ENCODE measurements at regions not wholly inside any gene's neighbourhood (a gene's known extent, or its start where the extent isn't known, plus 50 kb on each side); places are given as distances from the start of the nearest gene placed in this dataset.
"Not testable (repeated sequence)": the region's sequence is repeated elsewhere in the genome, so short reads cannot be mapped to it uniquely, and the experiment has no call there.

- DNase-seq (ENCODE audit: low read depth in 2 of 2): no peak
Measured at GRCh38 chr4:19224820-19225219, 1026.9 kb upstream of the SLIT2 start.

DNA sequence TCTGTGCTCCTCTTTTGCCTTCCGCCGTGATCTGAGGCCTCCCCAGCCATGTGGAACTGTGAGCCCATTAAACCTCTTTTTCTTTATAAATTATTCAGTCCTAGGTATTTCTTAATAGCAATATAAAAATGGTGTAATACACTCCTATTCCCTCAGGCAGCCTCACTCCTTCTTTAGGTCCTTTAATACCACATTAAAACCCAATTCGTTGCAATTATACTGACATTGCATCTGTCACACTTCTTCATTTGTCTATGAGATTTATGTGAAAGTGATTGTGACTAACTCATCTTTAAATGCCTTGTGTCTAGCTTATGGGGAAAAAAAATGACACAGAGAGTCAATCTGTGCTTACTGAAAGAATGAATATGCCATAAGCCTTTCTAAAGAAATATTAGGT lies 1035.2 kb upstream of the SLIT2 start:
- DNase-seq (ENCODE audit: low read depth in 2 of 2): no peak

GRCh38 chr4:19214591-19215186 lies 1037.0 kb upstream of the SLIT2 start:
- DNase-seq (ENCODE audit: low read depth in 2 of 2): no peak

DNA sequence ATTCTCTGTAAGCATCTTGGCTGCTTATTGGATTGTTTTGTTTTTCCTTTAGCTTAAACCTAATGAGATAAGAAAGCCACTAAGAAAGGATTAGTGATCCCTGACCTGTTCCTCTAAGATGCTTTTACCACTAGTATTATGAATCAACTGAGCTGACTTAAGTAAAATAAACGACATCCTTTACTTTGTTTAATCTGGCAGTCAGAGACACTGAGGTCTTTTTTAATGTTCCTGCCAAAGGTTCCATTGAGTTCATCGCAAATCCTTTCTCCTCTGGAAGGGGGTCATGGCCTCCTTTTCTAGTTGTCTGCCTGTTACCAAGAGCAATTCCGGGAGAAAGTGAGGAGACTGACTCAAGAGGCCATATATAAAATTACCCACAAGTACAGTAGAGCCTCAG lies 1038.3 kb upstream of the SLIT2 start:
- DNase-seq (ENCODE audit: low read depth in 2 of 2): no peak

DNA sequence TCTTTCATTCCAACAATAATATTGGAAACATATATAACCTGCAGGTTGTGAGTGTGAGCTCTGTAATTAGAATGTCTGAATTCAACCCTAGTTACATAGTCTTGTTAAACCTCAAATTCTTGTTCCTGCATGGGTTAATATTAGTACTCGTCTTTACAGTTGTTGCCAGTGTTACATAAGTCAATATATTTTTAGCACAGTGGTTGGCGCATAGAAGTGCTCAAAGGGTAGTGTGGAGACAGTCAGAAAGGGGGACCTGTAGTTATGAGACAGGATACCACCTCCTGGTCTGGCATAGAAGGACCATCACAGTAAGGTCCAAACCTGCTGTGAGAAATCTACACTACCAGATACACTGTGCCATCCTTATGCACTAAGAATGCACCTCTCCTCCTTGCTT lies 1045.9 kb upstream of the SLIT2 start:
- DNase-seq (ENCODE audit: low read depth in 2 of 2): no peak

- not testable (repeated sequence) for DNase-seq (ENCODE audit: low read depth in 2 of 2)
Measured at GRCh38 chr4:19197838-19198237, 1053.9 kb upstream of the SLIT2 start.

DNA sequence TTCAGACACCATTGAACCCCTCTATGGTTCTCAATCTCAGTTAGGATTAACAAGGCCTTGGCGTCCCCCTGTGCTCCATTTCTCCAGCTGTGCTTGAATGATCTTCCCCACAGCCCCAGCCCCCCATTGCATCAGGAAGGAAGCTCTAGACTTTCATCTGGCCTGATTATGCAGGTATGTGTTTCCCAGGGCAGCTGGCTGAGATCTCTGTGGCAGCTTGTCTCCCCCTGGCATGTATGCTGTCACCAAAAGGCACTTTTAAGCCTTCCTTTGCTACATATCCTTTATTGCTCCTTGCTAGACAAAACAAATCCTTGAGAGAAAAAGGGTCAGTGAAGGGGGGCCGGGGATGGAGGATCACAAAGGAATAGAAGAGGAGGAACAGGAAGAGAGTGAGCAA lies 1056.0 kb upstream of the SLIT2 start:
- DNase-seq (ENCODE audit: low read depth in 2 of 2): no peak

GRCh38 chr4:19194672-19195071 lies 1057.0 kb upstream of the SLIT2 start:
- DNase-seq (ENCODE audit: low read depth in 2 of 2): no peak

GRCh38 chr4:19193274-19193981 lies 1058.3 kb upstream of the SLIT2 start:
- DNase-seq (ENCODE audit: low read depth in 2 of 2): no peak

DNA sequence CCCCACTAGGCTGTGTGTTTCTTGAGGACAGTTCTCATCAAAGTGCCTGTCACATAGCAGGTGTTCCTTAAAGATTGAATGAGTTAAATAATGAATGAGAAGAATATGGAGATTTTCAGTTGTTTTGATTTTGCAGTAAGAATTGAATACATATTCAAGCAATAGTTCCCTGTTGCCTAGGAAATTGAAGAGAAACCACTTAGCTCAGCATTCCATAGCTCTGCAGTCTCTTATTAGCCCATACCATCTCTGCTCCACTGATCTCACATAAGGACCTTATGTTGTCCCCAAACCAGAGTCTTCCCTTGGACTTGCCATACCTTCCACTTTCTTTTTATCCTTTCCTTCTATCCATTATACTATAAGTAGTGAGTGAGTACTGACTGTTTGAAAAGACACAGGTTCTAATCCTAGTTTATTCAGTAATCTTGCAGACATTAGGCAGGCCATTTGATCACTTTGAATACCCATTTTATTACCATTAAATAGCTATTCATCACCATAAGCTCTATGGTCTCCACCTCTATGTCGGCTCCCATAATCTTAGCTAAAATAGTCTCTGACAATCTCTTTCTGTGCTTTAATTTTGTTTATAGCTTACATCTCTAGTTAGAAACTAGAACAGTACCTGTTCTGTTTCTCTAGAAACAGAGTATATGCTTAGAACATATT lies 1059.6 kb upstream of the SLIT2 start:
- no peak for DNase-seq (ENCODE audit: low read depth in 2 of 2)

GRCh38 chr4:19187691-19188090 lies 1064.0 kb upstream of the SLIT2 start:
- DNase-seq (ENCODE audit: low read depth in 2 of 2): no peak

GRCh38 chr4:19187096-19187495 lies 1064.6 kb upstream of the SLIT2 start:
- no peak for DNase-seq (ENCODE audit: low read depth in 2 of 2)

DNA sequence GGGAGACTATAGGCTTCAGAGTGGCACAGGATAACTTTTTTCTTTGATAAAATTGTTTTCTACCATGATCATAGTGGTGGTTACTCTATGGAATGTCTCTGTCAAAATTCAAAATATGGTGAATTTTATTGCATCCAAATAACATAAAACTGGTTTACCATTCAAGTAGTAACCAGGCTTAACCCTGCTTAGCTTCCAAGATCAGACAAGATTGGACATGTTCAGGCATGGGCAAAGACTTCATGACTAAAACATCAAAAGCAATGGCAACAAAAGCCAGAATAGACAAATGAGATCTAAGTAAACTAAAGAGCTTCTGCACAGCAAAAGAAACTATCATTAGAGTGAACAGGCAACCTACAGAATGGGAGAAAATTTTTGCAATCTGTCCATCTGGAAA lies 1070.1 kb upstream of the SLIT2 start:
- DNase-seq (ENCODE audit: low read depth in 2 of 2): not testable (repeated sequence)

DNA sequence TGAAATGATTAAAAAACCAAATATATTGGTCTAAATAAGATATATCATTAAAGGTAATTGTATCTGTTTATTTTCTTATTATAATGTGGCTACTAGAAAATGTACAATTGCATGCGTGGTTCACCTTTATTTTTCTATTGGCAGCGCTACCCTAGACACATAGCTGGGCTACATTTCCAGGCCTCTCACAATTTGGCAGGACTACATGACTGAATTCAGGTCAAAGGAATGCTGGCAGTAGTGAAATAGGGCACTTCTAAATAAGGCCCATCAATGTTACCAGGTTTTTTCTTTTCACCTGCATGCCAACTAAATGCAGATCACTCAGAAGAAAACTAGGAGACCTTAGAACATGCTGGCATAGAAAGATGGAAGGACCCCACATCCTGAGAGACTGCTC lies 1072.9 kb upstream of the SLIT2 start:
- DNase-seq (ENCODE audit: low read depth in 2 of 2): no peak

GRCh38 chr4:19177616-19178015 lies 1074.1 kb upstream of the SLIT2 start:
- DNase-seq (ENCODE audit: low read depth in 2 of 2): no peak

GRCh38 chr4:19171832-19172231 lies 1079.9 kb upstream of the SLIT2 start:
- no peak for DNase-seq (ENCODE audit: low read depth in 2 of 2)

GRCh38 chr4:19167311-19167710 lies 1084.4 kb upstream of the SLIT2 start:
- DNase-seq (ENCODE audit: low read depth in 2 of 2): no peak

DNA sequence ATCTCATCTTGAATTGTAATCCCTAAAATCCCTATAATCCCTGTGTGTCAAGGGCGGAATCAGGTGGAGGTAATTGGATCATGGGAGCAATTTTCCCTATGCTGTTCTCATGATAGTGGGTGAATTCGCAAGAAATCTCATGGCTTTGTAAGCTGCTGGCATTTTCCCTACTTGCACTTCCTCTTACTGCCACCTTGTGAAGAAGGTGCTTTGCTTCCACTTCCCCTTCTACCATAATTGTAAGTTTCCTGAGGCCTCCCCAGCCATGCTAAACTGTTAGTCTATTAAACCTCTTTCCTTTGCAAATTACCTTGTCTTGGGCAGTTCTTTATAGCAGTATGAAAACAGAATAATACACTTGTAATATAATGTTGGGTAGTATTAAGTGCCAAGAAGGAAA lies 1087.4 kb upstream of the SLIT2 start:
- no peak for DNase-seq (ENCODE audit: low read depth in 2 of 2)

DNA sequence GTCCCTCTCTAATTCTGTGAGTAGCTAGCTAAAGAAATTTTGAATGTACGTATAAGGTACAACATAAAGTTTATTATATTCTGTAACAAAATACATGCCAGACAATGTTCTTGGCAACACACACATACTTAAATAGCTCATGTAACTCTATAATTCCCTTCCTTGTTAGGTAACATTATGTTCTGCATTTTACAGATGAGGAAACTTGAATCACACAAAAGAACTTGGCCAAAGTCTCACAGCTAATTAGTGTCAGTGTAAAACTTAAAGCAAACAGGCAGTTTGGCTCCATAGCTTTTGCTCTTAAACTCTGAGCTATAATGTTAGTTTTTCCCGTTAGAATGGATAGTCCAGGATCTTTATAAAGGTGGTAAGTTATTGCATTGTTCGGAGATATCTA lies 1091.8 kb upstream of the SLIT2 start:
- DNase-seq (ENCODE audit: low read depth in 2 of 2): no peak

GRCh38 chr4:19158107-19158809 lies 1093.4 kb upstream of the SLIT2 start:
- no peak for DNase-seq (ENCODE audit: low read depth in 2 of 2)

DNA sequence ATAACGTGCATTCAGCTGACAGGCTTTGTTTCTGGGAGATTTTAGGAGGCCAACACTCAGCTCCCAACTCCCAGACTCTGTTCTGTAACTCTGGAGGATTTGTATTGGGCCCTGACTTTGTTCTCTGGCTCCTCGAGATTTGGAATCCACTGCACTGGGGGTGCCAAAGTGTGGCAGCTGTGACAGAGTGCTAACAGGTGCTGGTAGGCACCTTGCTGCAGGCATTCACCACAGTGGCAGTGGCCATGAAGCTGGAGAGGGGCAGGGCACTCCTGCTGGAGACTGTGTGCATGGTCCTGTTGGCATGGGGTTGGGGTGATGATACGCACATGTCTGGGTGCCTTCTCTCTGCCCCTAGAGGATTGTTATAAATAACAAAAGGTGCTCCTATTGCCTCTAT lies 1094.9 kb upstream of the SLIT2 start:
- DNase-seq (ENCODE audit: low read depth in 2 of 2): no peak

DNA sequence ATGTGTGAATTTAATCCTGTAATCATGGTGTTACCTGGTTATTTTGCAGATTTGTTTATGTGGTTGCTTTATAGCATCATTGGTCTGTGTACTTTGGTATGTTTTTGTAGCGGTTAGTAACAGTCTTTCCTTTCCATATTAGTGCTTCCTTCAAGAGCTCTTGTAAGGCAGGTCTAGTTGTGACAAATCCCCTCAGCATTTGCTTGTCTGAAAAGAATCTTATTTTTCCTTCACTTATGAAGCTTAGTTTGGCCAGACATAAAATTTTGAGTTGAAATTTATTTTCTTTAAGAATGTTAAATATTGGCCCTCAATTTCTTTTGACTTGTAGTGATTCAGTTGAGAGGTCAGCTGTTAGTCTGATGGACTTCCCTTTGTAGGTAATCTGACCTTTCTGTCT lies 1096.1 kb upstream of the SLIT2 start:
- no peak for DNase-seq (ENCODE audit: low read depth in 2 of 2)

GRCh38 chr4:19154267-19154666 lies 1097.4 kb upstream of the SLIT2 start:
- not testable (repeated sequence) for DNase-seq (ENCODE audit: low read depth in 2 of 2)

Data from stimulated activated CD4-positive, alpha-beta T cell treated with anti-CD3 and anti-CD28 coated beads, Interleukin-1b, Interleukin-23, amount 100 ng/mL, for 4 hours (primary cell).